ENCODE measurements at regions not wholly inside any gene's neighbourhood (a gene's known extent, or its start where the extent isn't known, plus 50 kb on each side); places are given as distances from the start of the nearest gene placed in this dataset.

GRCh38 chr14:104356738-104357688 is 218.6 kb downstream of the KIF26A start:
- TF ChIP-seq CTCF (IDR thresholded peaks at IDR 0.05) (no peak), ZFX (IDR thresholded peaks at IDR 0.05; ENCODE audit: borderline replicate concordance) (no peak)

All from 22Rv1 (cell line).